ENCODE measurements at regions not wholly inside any gene's neighbourhood (a gene's known extent, or its start where the extent isn't known, plus 50 kb on each side); places are given as distances from the start of the nearest gene placed in this dataset.

DNA sequence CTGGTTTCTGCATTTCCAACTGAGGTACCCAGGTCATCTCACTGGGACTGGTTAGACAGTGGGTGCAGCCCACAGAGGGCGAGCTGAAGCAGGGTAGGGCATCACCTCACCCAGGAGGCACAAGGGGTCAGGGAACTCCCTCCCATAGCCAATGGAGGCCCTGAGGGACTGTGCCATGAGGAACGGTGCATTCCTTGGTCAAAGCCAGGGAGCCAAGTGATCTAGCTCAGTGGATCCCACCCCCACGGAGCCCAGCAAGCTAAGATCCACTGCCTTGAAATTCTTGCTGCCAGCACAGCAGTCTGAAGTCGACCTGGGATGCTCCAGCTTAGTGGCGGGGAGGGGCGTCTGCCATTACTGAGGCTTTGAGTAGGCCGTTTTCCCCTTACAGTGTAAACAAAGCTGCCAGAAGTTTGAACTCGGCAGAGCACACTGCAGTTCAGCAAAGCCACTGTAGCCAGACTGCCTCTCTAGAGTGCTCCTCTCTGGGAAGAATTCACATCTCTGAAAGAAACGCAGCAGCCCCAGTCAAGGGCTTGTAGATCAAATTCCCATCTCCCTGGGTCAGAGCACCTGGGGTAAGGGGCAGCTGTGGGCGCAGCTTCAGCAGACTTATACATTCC, 1386.6 kb upstream of the PCDH9 start:
- WGBS, 4 donors: 75 to 83% (median 82%) methylated on average over 7 to 10 of the region's 10 CpGs
- peaks cover 0 to 13% (median 0%) of the 10 kb centered on the region in 12 donors for H3K9me3 ChIP-seq
- TF ChIP-seq POLR2A (IDR thresholded peaks at IDR 0.05): no peak
- TF ChIP-seq, protein P1, sequence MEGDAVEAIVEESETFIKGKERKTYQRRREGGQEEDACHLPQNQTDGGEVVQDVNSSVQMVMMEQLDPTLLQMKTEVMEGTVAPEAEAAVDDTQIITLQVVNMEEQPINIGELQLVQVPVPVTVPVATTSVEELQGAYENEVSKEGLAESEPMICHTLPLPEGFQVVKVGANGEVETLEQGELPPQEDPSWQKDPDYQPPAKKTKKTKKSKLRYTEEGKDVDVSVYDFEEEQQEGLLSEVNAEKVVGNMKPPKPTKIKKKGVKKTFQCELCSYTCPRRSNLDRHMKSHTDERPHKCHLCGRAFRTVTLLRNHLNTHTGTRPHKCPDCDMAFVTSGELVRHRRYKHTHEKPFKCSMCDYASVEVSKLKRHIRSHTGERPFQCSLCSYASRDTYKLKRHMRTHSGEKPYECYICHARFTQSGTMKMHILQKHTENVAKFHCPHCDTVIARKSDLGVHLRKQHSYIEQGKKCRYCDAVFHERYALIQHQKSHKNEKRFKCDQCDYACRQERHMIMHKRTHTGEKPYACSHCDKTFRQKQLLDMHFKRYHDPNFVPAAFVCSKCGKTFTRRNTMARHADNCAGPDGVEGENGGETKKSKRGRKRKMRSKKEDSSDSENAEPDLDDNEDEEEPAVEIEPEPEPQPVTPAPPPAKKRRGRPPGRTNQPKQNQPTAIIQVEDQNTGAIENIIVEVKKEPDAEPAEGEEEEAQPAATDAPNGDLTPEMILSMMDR (IDR thresholded peaks at IDR 0.05): no peak

DNA sequence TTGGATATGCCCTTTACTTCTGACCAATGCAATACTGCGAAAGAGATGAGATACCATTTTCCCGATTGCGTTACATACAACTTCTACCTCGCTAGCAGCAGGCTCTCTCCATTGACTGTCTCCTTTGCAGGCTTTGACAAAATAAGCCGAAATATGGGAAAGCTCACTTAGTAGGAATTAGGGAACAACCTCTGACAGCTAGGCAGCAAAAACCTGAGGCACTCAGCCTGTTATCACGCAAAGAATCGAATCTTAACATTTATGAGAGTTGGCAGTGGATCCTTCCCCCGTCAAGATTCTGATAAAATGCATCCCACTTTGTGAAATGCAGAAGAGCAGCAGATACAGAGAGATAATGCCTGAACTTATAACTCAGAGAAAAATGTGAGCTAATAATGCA, 1379.5 kb upstream of the PCDH9 start:
- Histone ChIP-seq H3K4me1 (no peaks in the 10 kb centered on the region), H3K27me3 (no peaks in the 10 kb centered on the region), H3K27ac (no peak overlapping the region), H3K36me3 (no peaks in the 10 kb centered on the region), H3K4me3 (no peak overlapping the region), H3K9me3 (peaks cover 0 to 5% (median 0%) of the 10 kb centered on the region in 12 donors)
- intact Hi-C loops (cut with DNase I): no loop called here
- no peak for DNase-seq
- TF ChIP-seq, protein P1 (IDR thresholded peaks at IDR 0.05): no peak
- no peak for TF ChIP-seq POLR2A (IDR thresholded peaks at IDR 0.05)
- 78 to 83% (median 82%) methylated on average over 8 of the region's 8 CpGs for WGBS, 4 donors
- ATAC-seq: no peak

More for the DNA sequence above, 1386.6 kb upstream of the PCDH9 start:
- Histone ChIP-seq H3K27me3 (no peaks in the 10 kb centered on the region), H3K27ac (no peak overlapping the region), H3K36me3 (no peaks in the 10 kb centered on the region), H3K4me3 (no peak overlapping the region), H3K4me1 (no peaks in the 10 kb centered on the region)
- DNase-seq (no peak), ATAC-seq (no peak)
- intact Hi-C loops (cut with DNase I): no loop called here

DNA sequence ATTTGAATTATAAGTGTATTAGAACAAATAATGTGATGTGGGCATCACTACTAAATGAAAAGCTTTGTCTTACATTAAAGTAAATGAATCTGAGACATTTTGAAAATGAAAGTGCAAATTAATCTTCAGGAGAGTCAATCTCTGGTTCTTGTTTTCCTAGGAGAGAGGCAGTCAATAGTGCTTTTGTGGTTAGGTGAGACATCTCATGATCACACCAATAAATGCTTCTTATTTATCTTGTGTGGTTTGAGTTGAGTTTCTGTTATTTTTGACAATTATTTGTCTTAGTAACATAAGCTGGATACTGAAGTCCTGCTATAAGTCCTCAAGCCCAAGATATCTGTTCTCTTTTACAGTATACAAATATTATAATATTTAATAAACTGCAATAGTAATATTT, 1378.0 kb upstream of the PCDH9 start:
- ATAC-seq: no peak
- Histone ChIP-seq H3K27me3 (no peaks in the 10 kb centered on the region), H3K27ac (no peak overlapping the region), H3K36me3 (no peaks in the 10 kb centered on the region), H3K9me3 (peaks cover 0 to 5% (median 0%) of the 10 kb centered on the region in 12 donors), H3K4me1 (no peaks in the 10 kb centered on the region), H3K4me3 (no peak overlapping the region)
- no peak for DNase-seq
- intact Hi-C loops (cut with DNase I): no loop called here
- TF ChIP-seq, protein P1 (IDR thresholded peaks at IDR 0.05): no peak
- TF ChIP-seq POLR2A (IDR thresholded peaks at IDR 0.05): no peak

DNA sequence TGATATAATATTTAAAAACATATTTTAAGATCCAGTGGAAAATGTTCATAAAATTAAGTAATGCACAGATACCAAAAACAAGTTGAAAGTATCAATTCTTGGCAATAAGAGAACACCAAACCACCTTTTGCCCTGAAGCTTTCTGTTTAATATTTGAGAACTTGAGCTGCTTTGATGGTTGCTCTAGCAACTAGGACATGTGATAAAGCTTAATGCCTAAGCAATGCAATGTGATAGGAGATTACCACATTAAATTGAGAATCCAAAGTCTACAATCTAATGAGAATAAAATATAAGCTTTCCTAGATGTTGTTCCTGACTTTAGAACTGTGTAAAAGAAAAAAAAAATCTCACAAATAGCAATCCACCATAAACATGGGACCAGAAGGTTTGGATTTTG, 1367.5 kb upstream of the PCDH9 start:
- Histone ChIP-seq H3K4me1 (no peaks in the 10 kb centered on the region), H3K4me3 (no peak overlapping the region), H3K27ac (no peak overlapping the region), H3K27me3 (no peaks in the 10 kb centered on the region), H3K36me3 (no peaks in the 10 kb centered on the region), H3K9me3 (no peaks in the 10 kb centered on the region)
- DNase-seq (no peak), ATAC-seq (no peak)
- intact Hi-C loops (cut with DNase I): no loop called here
- TF ChIP-seq POLR2A (IDR thresholded peaks at IDR 0.05): no peak
- TF ChIP-seq, protein P1 (IDR thresholded peaks at IDR 0.05): no peak

Data from heart left ventricle (tissue), 16 donors.